Stimulated activated CD8-positive, alpha-beta memory T cell treated with anti-CD3 and anti-CD28 coated beads, Interleukin-15, amount 100 ng/mL, for 1 hour (primary cell): ENCODE measurements at regions not wholly inside any gene's neighbourhood (a gene's known extent, or its start where the extent isn't known, plus 50 kb on each side); places are given as distances from the start of the nearest gene placed in this dataset.

Experiments
- DNase-seq: peaks from one replicate; pipeline ENCODE4 v3.0.0-alpha.2; 2020; ENCODE audit warnings: low read depth

GRCh38 chr17:77266891-77267341, 126.1 kb downstream of the SEC14L1 start:
- DNase-seq = no peak

DNA sequence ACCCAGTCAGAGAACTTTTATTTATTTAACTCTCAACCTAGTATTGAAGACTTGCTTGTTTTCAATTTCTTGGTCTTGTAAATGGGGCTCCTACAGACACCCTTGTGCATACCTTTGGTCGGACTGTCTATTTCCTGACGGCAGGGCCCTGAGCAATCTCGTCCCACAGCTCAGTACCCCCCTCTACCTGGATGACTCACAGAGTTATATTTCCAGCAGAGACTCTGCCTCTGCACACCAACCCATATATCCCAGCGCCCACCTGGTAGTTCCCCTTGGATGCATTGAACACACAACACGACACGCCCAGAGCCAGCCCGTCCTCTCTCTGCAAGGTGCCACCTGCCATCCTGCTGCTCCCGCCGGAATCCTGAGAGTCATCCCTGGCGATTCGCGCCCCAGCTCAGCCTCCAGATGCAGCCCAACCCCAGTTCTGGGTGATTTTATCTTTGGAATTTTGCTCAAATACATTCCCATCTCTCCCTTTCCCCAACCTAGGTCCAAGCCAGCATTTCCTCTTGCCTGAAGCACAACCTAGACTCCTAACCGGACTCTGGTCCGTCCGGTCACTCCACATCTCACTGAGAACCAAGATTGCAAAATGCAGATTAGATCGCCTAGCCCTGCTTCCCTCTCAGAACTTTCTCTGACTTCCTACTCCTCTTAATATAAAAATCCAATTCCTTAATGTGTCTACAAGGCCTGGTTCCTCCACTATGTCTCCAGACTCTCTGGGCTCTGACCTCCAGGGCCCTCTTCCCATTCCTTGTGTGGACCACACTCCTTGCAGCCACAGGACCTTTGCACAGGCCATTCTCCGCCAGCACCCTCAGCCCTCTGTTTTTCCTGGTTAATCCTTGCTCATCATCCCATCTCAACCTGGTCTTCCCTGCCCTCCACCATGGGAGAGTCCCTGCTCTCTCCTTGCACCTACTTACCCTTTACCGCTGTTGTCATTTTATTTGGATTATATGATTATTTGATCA, 129.2 kb downstream of the SEC14L1 start:
- DNase-seq = no peak

GRCh38 chr17:77271411-77271810, 130.6 kb downstream of the SEC14L1 start:
- DNase-seq = no peak

DNA sequence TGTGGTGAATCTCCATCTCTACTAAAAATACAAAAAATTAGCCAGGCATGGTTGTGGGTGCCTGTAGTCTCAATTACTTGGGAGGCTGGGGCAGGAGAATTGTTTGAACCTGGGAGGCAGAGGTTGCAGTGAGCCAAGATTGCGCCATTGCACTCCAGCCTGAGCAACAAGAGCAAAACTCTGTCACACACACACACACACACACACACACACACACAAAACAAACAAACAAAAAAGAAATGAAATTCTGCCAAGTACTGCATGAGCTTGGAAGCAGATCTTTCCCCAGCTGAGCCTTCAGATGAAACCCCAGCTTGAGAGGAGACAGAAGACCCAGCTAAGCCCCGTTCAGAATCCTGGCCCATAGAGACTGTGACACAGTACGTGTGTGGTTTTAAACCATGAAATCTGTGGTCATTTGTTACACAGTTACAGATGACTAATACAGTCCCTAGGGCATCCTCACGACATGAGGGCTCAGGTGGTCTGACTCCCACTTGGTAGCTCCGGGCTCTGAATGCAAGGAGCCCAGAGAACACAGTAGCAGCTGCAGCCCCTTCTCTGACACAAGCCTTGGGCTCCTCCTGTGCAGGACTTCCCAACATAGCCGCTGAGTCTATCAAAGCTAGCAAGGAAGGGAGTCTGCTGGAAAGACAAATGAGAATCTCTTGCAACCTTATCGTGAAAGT, 132.8 kb downstream of the SEC14L1 start:
- no peak for DNase-seq

- no peak for DNase-seq
Measured at GRCh38 chr17:77274096-77274845, 133.5 kb downstream of the SEC14L1 start.

- DNase-seq = no peak
Measured at GRCh38 chr17:77279448-77280303, 138.9 kb downstream of the SEC14L1 start.

DNA sequence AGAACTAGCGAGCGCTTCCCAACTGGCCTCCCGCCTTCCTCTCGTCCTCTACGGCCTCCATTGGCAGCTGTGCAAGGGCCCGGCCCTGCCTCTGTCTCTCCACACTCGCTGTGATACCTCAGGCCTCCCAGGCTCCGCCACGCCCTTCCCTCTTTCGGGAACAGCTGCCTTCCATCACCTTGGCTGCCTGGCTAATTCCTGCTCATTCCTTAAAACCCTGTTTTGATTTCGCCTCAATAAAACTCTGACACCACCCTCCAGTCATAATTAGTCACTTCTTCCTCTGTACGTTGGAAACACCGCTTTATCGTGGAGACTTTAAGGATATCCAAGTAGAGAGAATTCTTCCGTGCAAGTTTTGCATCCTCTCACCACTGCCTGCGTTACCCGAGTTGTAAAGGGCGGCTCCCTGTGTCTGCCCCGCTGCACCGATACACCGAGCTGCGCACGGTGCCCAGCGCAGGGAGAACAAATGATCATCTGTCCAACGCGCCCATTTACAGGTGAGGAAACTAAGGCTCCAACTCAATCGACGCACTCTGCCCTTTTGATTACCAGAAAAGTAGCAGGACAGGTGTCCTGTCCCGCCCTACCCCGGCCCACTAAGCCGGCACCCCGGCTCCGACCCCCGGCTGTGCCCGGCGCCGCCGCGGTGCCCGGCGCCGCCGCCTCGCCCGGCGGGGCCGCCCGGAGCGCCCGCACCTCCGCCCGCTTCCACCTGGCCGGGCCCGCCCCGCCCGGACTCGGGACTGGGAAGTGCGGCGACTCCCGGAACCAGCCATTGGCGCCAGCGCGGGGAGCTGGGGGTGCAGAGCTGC, 139.7 kb downstream of the SEC14L1 start:
- no peak for DNase-seq

- DNase-seq = peak; percentile 13
Measured at GRCh38 chr17:77281122-77281903, 140.5 kb downstream of the SEC14L1 start.

DNA sequence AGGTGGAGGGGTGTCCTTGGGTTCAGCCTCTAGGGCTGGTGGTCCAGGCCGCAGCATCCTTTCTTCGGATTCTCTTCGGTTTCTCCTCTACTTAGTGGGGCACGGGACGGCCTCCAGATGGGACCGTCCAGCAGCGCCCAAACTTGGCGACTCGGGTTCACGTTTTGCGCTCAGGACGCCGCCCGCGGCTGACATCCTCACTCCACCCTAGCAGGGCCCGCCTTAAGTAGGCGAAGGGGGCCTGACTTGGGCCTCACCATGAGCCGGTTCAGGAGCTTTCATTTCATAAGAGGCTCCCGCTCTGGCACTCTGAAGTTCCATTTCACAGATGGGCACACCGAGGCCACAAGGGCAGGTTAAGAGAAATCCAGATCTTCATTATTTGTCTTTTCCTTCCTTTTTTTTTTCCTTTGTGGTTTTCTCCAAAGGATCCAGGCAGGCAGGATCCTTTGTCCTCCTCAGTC, 141.2 kb downstream of the SEC14L1 start:
- DNase-seq = no peak

DNA sequence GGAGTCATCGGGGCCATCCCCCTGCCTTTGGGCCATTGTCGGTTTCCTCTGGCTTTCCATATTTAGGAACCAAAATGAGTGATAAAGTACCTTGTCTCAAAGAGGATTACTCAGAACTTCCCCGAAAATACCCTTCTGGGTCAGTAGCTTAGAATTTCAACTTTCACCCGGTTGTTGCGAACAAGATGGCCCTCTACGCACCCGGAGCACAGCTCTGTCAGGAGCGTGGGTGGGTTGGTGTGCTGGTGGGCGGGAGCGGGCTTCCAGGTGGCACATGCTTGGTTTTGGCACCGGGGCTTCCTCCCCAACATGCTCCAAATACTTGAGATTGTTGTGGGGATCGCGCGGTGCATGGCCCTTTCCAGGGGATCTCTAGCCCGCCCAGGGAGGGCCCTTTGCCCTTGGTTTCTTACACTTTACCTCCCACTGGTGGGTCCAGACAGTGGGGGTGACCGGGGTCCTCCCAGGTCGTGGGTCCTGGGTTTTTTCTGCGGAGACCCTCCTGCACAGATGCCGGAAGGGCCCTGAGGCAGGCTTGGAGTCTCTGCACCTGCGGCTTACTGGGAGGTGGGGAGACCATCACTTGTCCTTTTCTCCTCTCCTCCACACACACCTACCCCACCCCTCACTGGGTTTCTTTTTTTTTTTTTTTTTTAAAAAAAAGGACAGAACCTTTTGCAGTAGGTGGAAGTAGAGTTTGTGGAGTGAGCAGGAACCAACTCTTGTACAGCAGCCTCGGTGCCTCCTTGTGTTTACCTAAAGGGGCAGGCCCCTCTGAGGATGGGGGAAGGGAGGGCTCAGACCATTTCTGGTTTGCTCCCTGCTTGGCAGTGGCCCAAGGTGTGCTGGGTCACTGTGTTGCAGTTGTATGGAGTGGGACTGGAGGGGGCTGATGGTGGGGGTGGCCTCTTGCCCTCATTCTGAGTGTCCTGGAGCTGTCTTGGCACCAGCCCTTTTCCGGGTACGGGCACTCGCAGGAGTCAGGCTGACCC, 142.1 kb downstream of the SEC14L1 start:
- DNase-seq = no peak

GRCh38 chr17:77284023-77284617, 143.4 kb downstream of the SEC14L1 start:
- no peak for DNase-seq

- no peak for DNase-seq
Measured at GRCh38 chr17:77285594-77286390, 145.0 kb downstream of the SEC14L1 start.

DNA sequence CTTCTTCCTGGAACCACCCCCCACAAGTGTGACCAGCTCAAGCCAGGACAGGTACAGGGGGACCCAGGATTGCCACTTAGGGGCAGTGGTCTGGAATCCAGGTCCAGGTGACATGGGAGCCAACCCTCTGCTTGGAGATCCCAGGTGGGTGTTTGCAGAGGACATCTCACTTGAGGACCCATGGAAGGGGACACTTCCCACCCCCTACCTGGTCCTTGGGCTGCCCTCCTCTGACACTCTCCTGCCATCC, 145.5 kb downstream of the SEC14L1 start:
- DNase-seq = no peak

GRCh38 chr17:77286641-77287431, 146.1 kb downstream of the SEC14L1 start:
- DNase-seq = no peak

GRCh38 chr17:77287432-77288068, 146.8 kb downstream of the SEC14L1 start:
- no peak for DNase-seq

DNA sequence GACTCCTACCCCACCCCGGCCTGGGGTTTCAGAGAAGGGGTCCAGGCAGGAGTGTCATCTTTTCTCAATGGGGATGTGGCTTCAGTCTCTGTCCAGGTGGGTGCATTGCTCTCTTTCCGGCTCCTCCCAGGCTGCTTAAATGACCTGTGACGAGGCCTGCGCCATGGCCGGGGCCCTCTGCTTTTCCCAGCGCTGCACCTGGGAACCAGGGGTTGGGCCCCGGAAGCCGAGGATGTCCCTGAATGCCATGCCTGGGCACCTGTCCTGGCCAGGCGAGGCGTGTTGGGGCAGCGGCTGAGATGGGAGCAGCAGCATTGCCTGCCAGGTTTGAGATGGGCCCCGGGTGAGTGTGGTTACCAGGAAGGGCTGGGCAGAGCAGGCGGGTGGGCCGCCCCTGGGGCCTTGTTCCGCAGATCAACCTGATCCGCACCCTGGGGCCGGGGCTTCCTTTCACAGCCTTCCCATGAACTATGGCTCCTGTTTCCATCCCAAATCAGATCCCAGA, 147.4 kb downstream of the SEC14L1 start:
- DNase-seq = no peak
